Left lung (tissue), 4 donors: ENCODE measurements at regions not wholly inside any gene's neighbourhood (a gene's known extent, or its start where the extent isn't known, plus 50 kb on each side); places are given as distances from the start of the nearest gene placed in this dataset.

Experiments
- ATAC-seq: fragments of 200-7000 bp; cut with Tn5 transposase; one replicate; pipeline ENCODE4 v1.9.1; 2020; ENCODE audit warnings: moderate library complexity
- DNase-seq, 4 donors: peaks; one replicate each; pipeline ENCODE4 v3.0.0-alpha.2; 2013 to 2020
- H3K27ac ChIP-seq, 2 donors: fragments of 200-600 bp; sonication (generic) in 1 of 2; one replicate each; pipeline versions ENCODE4 v1.5.0 to v1.8.0; 2020 to 2021
- H3K27me3 ChIP-seq, 2 donors: fragments of 200-600 bp; sonication (generic) in 1 of 2; one replicate each; pipeline versions ENCODE4 v1.5.0 to v1.8.0; 2020 to 2021
- H3K36me3 ChIP-seq, 2 donors: fragments of 200-600 bp; sonication (generic) in 1 of 2; one replicate each; pipeline versions ENCODE4 v1.5.0 to v1.8.0; 2020 to 2021
- H3K4me1 ChIP-seq, 2 donors: fragments of 200-600 bp; one replicate each; pipeline ENCODE4 v1.8.0; 2021
- H3K4me3 ChIP-seq, 2 donors: fragments of 200-600 bp; sonication (generic) in 1 of 2; one replicate each; pipeline versions ENCODE4 v1.5.0 to v1.8.0; 2020 to 2021; ENCODE audit warnings: mild to moderate bottlenecking in 1 of 2
- H3K9me3 ChIP-seq, 2 donors: fragments of 200-600 bp; sonication (generic) in 1 of 2; one replicate each; pipeline versions ENCODE4 v1.5.0 to v1.8.0; 2020 to 2021
- intact Hi-C, 2 donors: fragments of 100-400 bp; cut with DNase I; formaldehyde crosslinking; loops; one replicate each; pipeline versions ENCODE4 v1.11.2 to v1.14.2; 2022
- TF ChIP-seq, protein P1 (sequence below), 2 donors: fragments of 200-600 bp; sonication (generic) in 1 of 2; IDR thresholded peaks; one replicate each; pipeline versions ENCODE4 v1.5.0 to v1.8.0; 2021; ENCODE audit warnings: antibody characterized with exemption in 2 of 2
- donor health status: DM: no; HTN: yes; CAD: no.
- donor health status: DM: no; HTN: no; CAD: no.

DNA sequence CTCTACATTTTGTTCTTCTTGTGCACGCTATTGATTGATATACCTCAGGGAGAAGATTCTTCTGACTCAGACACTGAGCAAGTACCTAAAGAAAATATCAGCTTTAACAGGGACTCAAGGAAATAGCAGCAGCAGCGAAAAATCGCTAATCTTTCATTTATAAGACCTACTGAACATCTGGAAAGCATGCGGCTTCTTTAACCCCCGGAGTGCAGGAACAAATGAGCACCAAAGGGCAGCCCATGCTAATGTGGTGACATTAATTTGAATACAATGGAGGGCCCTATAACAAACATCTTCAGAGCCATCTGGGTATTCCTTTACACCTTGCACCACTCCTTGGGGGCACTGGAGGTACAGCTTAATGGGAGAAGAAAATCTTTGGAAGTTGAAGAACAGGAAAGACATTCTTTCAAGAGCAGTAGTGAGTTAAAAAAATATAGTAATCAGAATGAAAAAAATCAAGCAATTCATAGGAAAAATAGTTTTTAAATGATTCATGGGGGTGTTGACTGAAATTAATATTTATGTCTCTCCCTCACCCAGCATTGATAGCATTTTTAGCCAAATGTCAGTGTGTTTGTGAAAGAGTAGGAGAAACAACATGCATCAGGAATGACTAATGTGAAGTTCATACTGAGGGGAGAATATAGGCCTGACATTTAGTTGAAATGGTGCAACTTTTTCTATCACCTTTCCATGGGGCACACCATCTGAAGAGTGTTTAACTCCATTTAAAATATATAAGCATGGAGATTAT lies 281.7 kb downstream of the HRH4 start:
- ATAC-seq (no peak), DNase-seq (no peak)
- Histone ChIP-seq H3K4me1 (no peaks in the 10 kb centered on the region), H3K4me3 (no peak overlapping the region), H3K27me3 (no peaks in the 10 kb centered on the region), H3K36me3 (no peaks in the 10 kb centered on the region), H3K27ac (no peak overlapping the region), H3K9me3 (no peaks in the 10 kb centered on the region)
- intact Hi-C loops = no loop called here
- TF ChIP-seq, protein P1, sequence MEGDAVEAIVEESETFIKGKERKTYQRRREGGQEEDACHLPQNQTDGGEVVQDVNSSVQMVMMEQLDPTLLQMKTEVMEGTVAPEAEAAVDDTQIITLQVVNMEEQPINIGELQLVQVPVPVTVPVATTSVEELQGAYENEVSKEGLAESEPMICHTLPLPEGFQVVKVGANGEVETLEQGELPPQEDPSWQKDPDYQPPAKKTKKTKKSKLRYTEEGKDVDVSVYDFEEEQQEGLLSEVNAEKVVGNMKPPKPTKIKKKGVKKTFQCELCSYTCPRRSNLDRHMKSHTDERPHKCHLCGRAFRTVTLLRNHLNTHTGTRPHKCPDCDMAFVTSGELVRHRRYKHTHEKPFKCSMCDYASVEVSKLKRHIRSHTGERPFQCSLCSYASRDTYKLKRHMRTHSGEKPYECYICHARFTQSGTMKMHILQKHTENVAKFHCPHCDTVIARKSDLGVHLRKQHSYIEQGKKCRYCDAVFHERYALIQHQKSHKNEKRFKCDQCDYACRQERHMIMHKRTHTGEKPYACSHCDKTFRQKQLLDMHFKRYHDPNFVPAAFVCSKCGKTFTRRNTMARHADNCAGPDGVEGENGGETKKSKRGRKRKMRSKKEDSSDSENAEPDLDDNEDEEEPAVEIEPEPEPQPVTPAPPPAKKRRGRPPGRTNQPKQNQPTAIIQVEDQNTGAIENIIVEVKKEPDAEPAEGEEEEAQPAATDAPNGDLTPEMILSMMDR (IDR thresholded peaks at IDR 0.05) = no peak

DNA sequence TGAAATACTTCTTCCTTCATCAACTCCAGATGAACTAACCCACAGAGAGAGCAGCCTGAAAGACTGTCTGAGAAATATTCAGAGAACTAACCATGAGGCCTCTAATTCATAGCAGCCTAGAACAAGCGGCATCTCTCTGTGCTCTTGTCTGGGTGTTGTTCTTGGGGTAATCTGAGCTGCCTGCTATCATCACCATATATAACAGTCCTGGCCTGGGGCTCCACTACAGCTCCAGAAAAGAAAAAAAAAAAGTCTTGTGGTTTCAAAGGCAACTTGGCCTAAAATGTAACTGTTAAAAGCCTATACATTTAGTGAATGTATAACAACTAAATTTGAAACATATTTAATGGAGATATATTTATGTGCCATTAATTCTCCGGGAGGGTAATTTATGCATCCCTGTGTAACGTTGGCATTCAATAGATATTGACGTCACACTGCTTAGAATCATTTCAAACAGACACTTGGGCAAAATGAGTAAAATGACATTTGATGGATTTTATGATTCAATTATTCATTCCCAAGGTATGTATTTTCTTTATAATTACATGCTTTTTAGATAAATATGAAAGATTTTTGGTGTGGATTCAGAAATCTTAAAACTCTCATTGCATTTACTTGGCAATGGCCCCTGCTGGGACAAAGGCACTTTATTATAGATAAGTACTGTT lies 294.3 kb downstream of the HRH4 start:
- TF ChIP-seq, protein P1 (IDR thresholded peaks at IDR 0.05) = no peak
- no peaks in the 10 kb centered on the region for H3K27me3 ChIP-seq
- H3K4me1 ChIP-seq = no peaks in the 10 kb centered on the region
- intact Hi-C loops = no loop called here
- H3K9me3 ChIP-seq = no peaks in the 10 kb centered on the region
- no peak overlapping the region for H3K27ac ChIP-seq
- no peaks in the 10 kb centered on the region for H3K36me3 ChIP-seq
- H3K4me3 ChIP-seq = no peak overlapping the region
- DNase-seq (no peak), ATAC-seq (no peak)

DNA sequence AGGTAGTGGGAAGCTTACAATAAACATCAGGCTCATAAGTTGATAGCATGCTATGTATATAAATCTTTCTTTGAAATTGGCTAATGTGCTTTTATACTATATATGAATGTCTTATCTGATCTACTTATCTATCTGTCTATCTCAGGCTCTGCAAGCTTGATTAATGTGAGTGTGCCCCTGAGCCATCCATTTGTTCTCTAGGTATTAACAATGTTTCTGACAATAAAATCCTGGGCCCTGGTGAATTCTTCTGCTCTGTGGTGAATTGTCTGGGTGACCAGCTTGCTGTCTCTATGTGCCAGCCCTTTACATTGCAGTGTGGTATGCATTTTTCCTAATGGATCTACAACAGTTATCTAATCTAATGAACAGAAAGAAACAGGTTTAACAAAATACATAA lies 295.9 kb downstream of the HRH4 start:
- Histone ChIP-seq H3K27me3 (no peaks in the 10 kb centered on the region), H3K4me1 (no peaks in the 10 kb centered on the region), H3K4me3 (no peak overlapping the region), H3K27ac (no peak overlapping the region), H3K36me3 (no peaks in the 10 kb centered on the region), H3K9me3 (peaks cover 0 to 2% of the 10 kb centered on the region in 2 donors)
- DNase-seq (no peak), ATAC-seq (no peak)
- TF ChIP-seq, protein P1 (IDR thresholded peaks at IDR 0.05) = no peak
- intact Hi-C loops = no loop called here

DNA sequence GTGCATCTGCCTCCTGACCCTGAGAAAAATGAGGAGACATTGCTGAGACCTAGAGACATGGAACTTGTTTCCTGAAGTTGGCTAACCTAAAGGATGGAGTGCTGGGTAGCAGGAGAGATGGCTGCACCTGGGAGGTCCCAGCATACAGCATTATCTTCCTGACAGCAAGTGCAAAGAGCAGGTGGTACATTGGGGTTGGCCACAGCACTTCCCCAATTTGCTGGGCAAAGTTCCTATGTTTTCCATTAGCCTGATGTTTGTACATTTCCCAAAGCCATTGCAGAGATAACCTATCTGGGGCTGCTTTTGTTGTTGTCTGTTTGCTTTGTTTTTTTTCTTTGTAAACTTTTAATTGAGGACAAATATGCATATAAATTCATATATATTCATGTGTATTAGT lies 296.7 kb downstream of the HRH4 start:
- H3K4me3 ChIP-seq = no peak overlapping the region
- ATAC-seq (no peak), DNase-seq (no peak)
- no peaks in the 10 kb centered on the region for H3K27me3 ChIP-seq
- H3K9me3 ChIP-seq = peaks cover 0 to 5% of the 10 kb centered on the region in 2 donors
- intact Hi-C loops = no loop called here
- TF ChIP-seq, protein P1 (IDR thresholded peaks at IDR 0.05) = no peak
- no peaks in the 10 kb centered on the region for H3K4me1 ChIP-seq
- H3K36me3 ChIP-seq = no peaks in the 10 kb centered on the region
- H3K27ac ChIP-seq = no peak overlapping the region

DNA sequence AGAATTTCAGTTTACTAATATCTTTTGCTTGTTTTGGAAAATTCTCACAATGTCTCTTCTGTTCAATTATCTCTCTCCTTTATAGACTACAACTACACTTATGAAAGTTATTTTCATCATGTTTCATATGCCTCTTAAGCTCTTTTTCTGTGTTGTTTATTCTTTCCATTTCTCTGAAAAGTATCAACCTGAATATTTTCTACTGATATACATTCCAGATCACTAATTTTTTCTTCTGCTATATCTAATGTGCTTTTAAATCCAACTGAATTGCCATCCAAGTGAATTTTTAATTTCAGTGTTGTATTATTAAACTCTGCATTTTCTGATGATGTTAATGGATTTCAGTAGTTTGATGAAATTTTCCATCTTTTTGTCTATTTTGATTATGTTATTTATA lies 301.3 kb downstream of the HRH4 start:
- H3K27me3 ChIP-seq = no peaks in the 10 kb centered on the region
- no peak for ATAC-seq
- H3K27ac ChIP-seq = no peak overlapping the region
- H3K9me3 ChIP-seq = peaks cover 0 to 5% of the 10 kb centered on the region in 2 donors
- H3K36me3 ChIP-seq = no peaks in the 10 kb centered on the region
- H3K4me1 ChIP-seq = no peaks in the 10 kb centered on the region
- no peak for DNase-seq
- intact Hi-C loops = no loop called here
- TF ChIP-seq, protein P1 (IDR thresholded peaks at IDR 0.05) = no peak
- H3K4me3 ChIP-seq = no peak overlapping the region
